HAP-1 (cell line): ENCODE measurements at regions not wholly inside any gene's neighbourhood (a gene's known extent, or its start where the extent isn't known, plus 50 kb on each side); places are given as distances from the start of the nearest gene placed in this dataset.

Experiments
- DNase-seq, 2 experiments: peaks; one replicate each; pipeline ENCODE4 v3.0.0-alpha.2; 2016 to 2020; ENCODE audit warnings: low spot score in 2 of 2
- H3K27me3 ChIP-seq: fragments of 250-450 bp; sonication (Bioruptor Pico); 2 replicates; pipeline ENCODE4 v1.5.1; 2020; ENCODE audit warnings: low read depth, mild to moderate bottlenecking, moderate library complexity
- H3K36me3 ChIP-seq: fragments of 250-450 bp; sonication (Bioruptor Pico); replicated peaks from 2 replicates; pipeline ENCODE4 v1.5.1; 2020; ENCODE audit warnings: mild to moderate bottlenecking
- H3K4me1 ChIP-seq: fragments of 250-450 bp; sonication (Bioruptor Pico); 2 replicates; pipeline ENCODE4 v1.5.1; 2020; ENCODE audit warnings: mild to moderate bottlenecking
- H3K4me3 ChIP-seq: fragments of 250-450 bp; sonication (Bioruptor Pico); 2 replicates; pipeline ENCODE4 v1.5.1; 2020; ENCODE audit warnings: mild to moderate bottlenecking, moderate library complexity
- H3K9me3 ChIP-seq: fragments of 250-450 bp; sonication (Bioruptor Pico); 2 replicates; pipeline ENCODE4 v1.5.1; 2020; ENCODE audit warnings: mild to moderate bottlenecking, moderate library complexity
- in situ Hi-C: fragments of 300-500 bp; cut with MboI; formaldehyde crosslinking; loops from 3 replicates; pipeline ENCODE4 v1.14.3; 2020; ENCODE audit warnings: low sequenced_read_pairs, inconsistent platforms, mixed read lengths

GRCh38 chr17:71302721-71303549 is 817.9 kb upstream of the SOX9 start:
- in situ Hi-C loops = no loop called here
- no peaks in the 10 kb centered on the region for H3K9me3 ChIP-seq
- no peaks in the 10 kb centered on the region for H3K4me1 ChIP-seq
- H3K27me3 ChIP-seq = no peaks in the 10 kb centered on the region
- no peak for DNase-seq
- no peaks in the 10 kb centered on the region for H3K36me3 ChIP-seq
- no peak overlapping the region for H3K4me3 ChIP-seq

DNA sequence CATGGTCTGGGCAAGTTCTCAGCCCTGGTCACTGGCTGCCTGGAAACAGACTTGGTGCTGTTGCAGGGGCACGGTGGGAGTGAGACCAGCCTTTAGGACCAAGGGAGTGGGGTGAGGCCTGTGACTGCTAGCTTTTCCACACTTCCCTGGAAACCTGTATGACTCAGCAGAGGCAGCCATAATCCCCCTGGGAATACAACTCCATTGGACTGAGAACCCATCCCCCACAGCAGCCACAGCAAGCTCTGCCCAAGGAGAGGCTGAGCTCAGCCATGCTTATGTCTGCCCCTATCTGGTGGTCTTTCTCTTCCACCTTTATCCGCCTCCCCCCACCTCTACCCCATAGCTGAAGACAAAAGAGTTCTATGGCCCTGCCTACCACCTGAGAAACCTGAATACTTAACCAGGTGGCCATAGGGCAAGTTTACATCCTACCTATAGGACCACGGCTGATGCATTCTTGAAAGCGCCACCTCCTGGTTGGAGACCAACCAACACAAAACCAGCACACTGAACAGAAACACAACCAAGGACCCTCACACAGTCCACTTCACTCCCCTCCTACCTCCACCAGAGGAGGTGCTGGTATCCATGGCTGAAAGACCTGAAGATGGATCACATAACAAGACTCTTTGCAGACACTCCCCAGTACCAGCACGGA is 816.2 kb upstream of the SOX9 start:
- no peaks in the 10 kb centered on the region for H3K9me3 ChIP-seq
- no peaks in the 10 kb centered on the region for H3K27me3 ChIP-seq
- in situ Hi-C loops = no loop called here
- no peaks in the 10 kb centered on the region for H3K36me3 ChIP-seq
- DNase-seq = no peak
- no peak overlapping the region for H3K4me3 ChIP-seq
- H3K4me1 ChIP-seq = no peaks in the 10 kb centered on the region

- in situ Hi-C loops = no loop called here
- Histone ChIP-seq H3K4me1 (no peaks in the 10 kb centered on the region), H3K36me3 (no peaks in the 10 kb centered on the region), H3K4me3 (no peak overlapping the region), H3K9me3 (no peaks in the 10 kb centered on the region), H3K27me3 (no peaks in the 10 kb centered on the region)
- no peak for DNase-seq
Measured at GRCh38 chr17:71313866-71314265, 807.0 kb upstream of the SOX9 start.

GRCh38 chr17:71315568-71315967 is 805.3 kb upstream of the SOX9 start:
- H3K27me3 ChIP-seq = no peaks in the 10 kb centered on the region

DNA sequence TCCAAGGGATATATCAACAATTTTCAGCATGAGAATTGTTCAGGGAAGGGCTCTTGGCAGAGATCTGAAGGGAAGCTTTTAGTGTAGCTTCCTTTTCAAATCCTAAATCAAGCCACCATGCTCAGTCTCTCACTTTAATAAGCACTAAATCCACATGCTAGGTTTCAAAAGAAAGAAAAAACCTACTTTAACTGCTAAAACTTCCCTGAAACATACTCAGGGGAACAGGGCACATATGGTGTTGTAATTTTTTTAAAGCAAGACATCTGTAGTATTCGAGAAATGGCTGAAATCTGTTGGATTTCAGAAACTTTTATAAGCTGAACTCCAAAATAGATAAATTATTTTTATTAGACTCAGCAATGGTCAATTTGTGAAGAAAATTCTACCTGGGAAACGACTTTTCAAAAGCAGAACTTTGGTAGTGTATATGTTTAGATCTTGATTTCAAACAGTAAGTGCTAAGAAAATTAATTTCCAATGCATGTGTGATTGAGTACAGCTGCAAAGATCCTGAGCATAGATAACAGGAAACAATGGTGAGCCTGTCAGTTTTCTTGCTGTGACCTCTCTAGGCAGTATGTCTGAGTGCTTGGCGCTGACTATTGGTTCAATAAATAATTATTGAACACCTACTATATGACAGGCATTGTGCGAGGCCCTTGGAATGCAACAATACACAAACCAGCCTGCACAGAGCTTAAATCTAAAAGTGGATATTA is 804.5 kb upstream of the SOX9 start:
- Histone ChIP-seq H3K4me3 (no peak overlapping the region), H3K9me3 (no peaks in the 10 kb centered on the region), H3K4me1 (no peaks in the 10 kb centered on the region), H3K27me3 (no peaks in the 10 kb centered on the region), H3K36me3 (no peaks in the 10 kb centered on the region)
- in situ Hi-C loops = no loop called here
- no peak for DNase-seq

More at GRCh38 chr17:71315568-71315967, 805.3 kb upstream of the SOX9 start:
- in situ Hi-C loops = no loop called here
- Histone ChIP-seq H3K9me3 (no peaks in the 10 kb centered on the region), H3K36me3 (no peaks in the 10 kb centered on the region), H3K4me3 (no peak overlapping the region), H3K4me1 (no peaks in the 10 kb centered on the region)
- DNase-seq = no peak

DNA sequence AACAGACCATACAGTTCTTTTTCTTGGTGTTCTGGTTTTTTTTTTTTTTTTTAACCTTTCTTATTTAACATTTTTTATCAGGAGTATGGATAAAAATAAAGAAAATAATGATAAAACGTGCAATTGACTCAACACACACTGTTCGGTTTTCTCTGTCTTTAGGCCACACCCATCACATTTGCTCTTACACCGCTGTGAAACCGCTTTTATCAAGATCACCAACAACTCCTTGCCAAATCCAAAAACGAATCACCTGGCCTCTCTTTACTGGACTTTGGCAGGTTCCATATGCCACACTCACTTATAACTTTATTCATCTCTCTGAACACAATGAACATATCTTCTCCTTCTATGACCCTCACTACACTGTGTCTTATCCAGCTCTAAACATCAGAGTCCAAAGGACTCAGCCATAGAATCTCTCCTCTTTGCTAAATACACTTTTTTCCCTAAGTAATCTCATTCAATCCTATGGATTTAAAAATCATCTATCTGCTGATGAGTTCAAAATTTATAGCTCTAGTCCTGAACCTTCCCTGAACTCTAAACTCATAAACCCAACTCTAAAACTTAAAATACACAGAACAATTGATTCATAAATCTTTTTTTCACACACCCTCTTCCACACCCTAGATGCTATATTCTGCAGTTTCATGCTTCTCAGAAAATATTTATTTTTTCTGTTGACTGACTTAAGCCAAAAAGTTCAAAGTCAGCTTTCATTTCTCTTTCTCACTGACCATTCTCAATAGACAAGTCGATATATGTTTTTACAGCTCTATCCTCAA is 800.6 kb upstream of the SOX9 start:
- Histone ChIP-seq H3K4me1 (no peaks in the 10 kb centered on the region), H3K27me3 (no peaks in the 10 kb centered on the region), H3K9me3 (no peaks in the 10 kb centered on the region), H3K36me3 (no peaks in the 10 kb centered on the region), H3K4me3 (no peak overlapping the region)
- in situ Hi-C loops = no loop called here
- DNase-seq = no peak

GRCh38 chr17:71325117-71325516 is 795.7 kb upstream of the SOX9 start:
- Histone ChIP-seq H3K36me3 (no peaks in the 10 kb centered on the region), H3K27me3 (no peaks in the 10 kb centered on the region), H3K9me3 (no peaks in the 10 kb centered on the region), H3K4me1 (no peaks in the 10 kb centered on the region), H3K4me3 (no peak overlapping the region)
- in situ Hi-C loops = no loop called here
- no peak for DNase-seq

DNA sequence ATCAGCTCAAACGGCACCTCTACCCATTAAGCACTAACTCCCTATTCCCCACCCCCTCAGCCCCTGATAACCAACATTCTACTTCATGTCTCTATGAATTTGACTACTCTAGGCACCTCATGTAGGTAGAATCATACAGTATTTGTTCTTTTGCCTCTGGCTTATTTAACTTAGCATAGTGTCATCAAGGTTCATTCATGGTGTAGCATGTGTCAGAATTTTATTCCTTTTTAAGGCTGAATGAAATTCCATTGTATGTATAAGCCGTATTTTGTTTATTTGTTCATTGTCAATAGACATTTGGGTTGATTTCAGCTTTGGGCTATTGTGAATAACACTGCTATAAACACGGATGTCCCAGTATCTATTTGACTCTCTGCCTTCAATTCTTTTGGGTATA is 794.9 kb upstream of the SOX9 start:
- no peaks in the 10 kb centered on the region for H3K9me3 ChIP-seq
- H3K27me3 ChIP-seq = no peaks in the 10 kb centered on the region
- in situ Hi-C loops = no loop called here
- no peak overlapping the region for H3K4me3 ChIP-seq
- no peaks in the 10 kb centered on the region for H3K4me1 ChIP-seq
- no peak for DNase-seq
- no peaks in the 10 kb centered on the region for H3K36me3 ChIP-seq

- in situ Hi-C loops = no loop called here
Measured at GRCh38 chr17:71327376-71328059, 793.3 kb upstream of the SOX9 start.

GRCh38 chr17:71329310-71330098 is 791.3 kb upstream of the SOX9 start:
- H3K27me3 ChIP-seq = no peaks in the 10 kb centered on the region
- no peaks in the 10 kb centered on the region for H3K36me3 ChIP-seq
- H3K4me3 ChIP-seq = no peak overlapping the region
- no peaks in the 10 kb centered on the region for H3K9me3 ChIP-seq
- no peak for DNase-seq
- no peaks in the 10 kb centered on the region for H3K4me1 ChIP-seq
- in situ Hi-C loops = no loop called here

More at GRCh38 chr17:71327376-71328059, 793.3 kb upstream of the SOX9 start:
- H3K9me3 ChIP-seq = no peaks in the 10 kb centered on the region
- no peaks in the 10 kb centered on the region for H3K4me1 ChIP-seq
- H3K36me3 ChIP-seq = no peaks in the 10 kb centered on the region
- no peak overlapping the region for H3K4me3 ChIP-seq
- no peaks in the 10 kb centered on the region for H3K27me3 ChIP-seq
- DNase-seq = no peak

DNA sequence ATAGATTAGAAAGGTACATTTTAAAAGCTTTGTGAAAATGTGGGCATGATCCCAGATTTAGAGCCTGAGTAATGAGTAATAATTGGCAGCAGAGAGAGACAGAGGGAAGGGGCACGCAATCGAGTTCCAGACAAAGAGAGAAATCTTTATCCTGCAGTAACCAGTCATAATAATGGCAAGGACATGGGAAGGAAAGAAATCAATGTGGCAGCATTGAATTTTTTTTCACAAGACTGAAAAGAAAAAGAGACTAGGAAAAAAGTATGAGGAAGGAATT is 790.8 kb upstream of the SOX9 start:
- DNase-seq = no peak
- Histone ChIP-seq H3K27me3 (no peaks in the 10 kb centered on the region), H3K9me3 (no peaks in the 10 kb centered on the region), H3K36me3 (no peaks in the 10 kb centered on the region), H3K4me1 (no peaks in the 10 kb centered on the region), H3K4me3 (no peak overlapping the region)
- in situ Hi-C loops = no loop called here

GRCh38 chr17:71331754-71332325 is 789.0 kb upstream of the SOX9 start:
- H3K4me3 ChIP-seq = no peak overlapping the region
- in situ Hi-C loops = no loop called here
- DNase-seq = no peak
- no peaks in the 10 kb centered on the region for H3K36me3 ChIP-seq
- H3K27me3 ChIP-seq = no peaks in the 10 kb centered on the region
- no peaks in the 10 kb centered on the region for H3K9me3 ChIP-seq
- H3K4me1 ChIP-seq = no peaks in the 10 kb centered on the region
